GM23338 (cell line): ENCODE measurements at regions not wholly inside any gene's neighbourhood (a gene's known extent, or its start where the extent isn't known, plus 50 kb on each side); places are given as distances from the start of the nearest gene placed in this dataset.

Experiments used
- ATAC-seq: fragments of 200-7000 bp; cut with Tn5 transposase; 3 replicates; pipeline ENCODE4 v1.9.1; 2020
- DNase-seq: peaks from one replicate; pipeline ENCODE4 v3.0.0-alpha.2; 2015; ENCODE audit warnings: low spot score
- H2AFZ ChIP-seq: fragments of 200-600 bp; sonication (generic); 2 replicates; pipeline ENCODE4 v1.8.0; 2016; ENCODE audit warnings: antibody characterized with exemption, mild to moderate bottlenecking, moderate library complexity
- H3F3A ChIP-seq: fragments of 200-600 bp; sonication (generic); replicated peaks from 2 replicates; pipeline ENCODE4 v1.8.0; 2017; ENCODE audit warnings: antibody characterized with exemption, mixed run types, low read depth
- H3K27ac ChIP-seq: fragments of 200-600 bp; sonication (generic); 2 replicates; pipeline ENCODE4 v1.6.1; 2016; ENCODE audit warnings: low read depth
- H3K27me3 ChIP-seq: fragments of 200-600 bp; sonication (generic); 2 replicates; pipeline ENCODE4 v1.8.0; 2016; ENCODE audit warnings: mild to moderate bottlenecking, mixed run types, moderate library complexity; ENCODE audit not compliant: insufficient read depth
- H3K36me3 ChIP-seq: fragments of 200-600 bp; sonication (generic); 2 replicates; pipeline ENCODE4 v1.8.0; 2016; ENCODE audit warnings: mild to moderate bottlenecking; ENCODE audit not compliant: insufficient read depth
- H3K4me1 ChIP-seq: fragments of 200-600 bp; sonication (generic); 2 replicates; pipeline ENCODE4 v1.8.0; 2016; ENCODE audit warnings: mild to moderate bottlenecking, moderate library complexity; ENCODE audit not compliant: insufficient read depth
- H3K4me2 ChIP-seq: fragments of 200-600 bp; sonication (generic); 2 replicates; pipeline ENCODE4 v1.7.1; 2017; ENCODE audit warnings: mixed run types
- H3K4me3 ChIP-seq: fragments of 200-600 bp; sonication (generic); 2 replicates; pipeline ENCODE4 v1.6.1; 2016; ENCODE audit warnings: mixed run types
- H3K79me2 ChIP-seq: fragments of 200-600 bp; sonication (generic); replicated peaks from 2 replicates; pipeline ENCODE4 v1.8.0; 2017; ENCODE audit warnings: mild to moderate bottlenecking; ENCODE audit not compliant: insufficient read depth
- H3K9me2 ChIP-seq: fragments of 200-600 bp; sonication (generic); 2 replicates; pipeline ENCODE4 v1.8.0; 2017; ENCODE audit not compliant: insufficient read depth
- H4K20me1 ChIP-seq: fragments of 200-600 bp; sonication (generic); replicated peaks from 2 replicates; pipeline ENCODE4 v1.8.0; 2017; ENCODE audit warnings: mild to moderate bottlenecking; ENCODE audit not compliant: insufficient read depth
- H3K27ac Mint-ChIP-seq: 2 replicates; pipeline ENCODE4 v1.8.0; 2020; ENCODE audit warnings: inconsistent platforms, mild to moderate bottlenecking, moderate library complexity, mixed read lengths
- H3K27me3 Mint-ChIP-seq: 3 replicates; pipeline ENCODE4 v1.8.0; 2022; ENCODE audit warnings: low read depth, mild to moderate bottlenecking, moderate library complexity, mixed read lengths, inconsistent platforms; ENCODE audit not compliant: insufficient read depth, poor library complexity
- H3K36me3 Mint-ChIP-seq: 3 replicates; pipeline ENCODE4 v1.8.0; 2021; ENCODE audit warnings: low read depth, mild to moderate bottlenecking, inconsistent platforms, moderate library complexity, mixed read lengths
- H3K4me1 Mint-ChIP-seq: 3 replicates; pipeline ENCODE4 v1.8.0; 2020; ENCODE audit warnings: mild to moderate bottlenecking, inconsistent platforms, mixed read lengths
- H3K4me3 Mint-ChIP-seq: 3 replicates; pipeline ENCODE4 v1.8.0; 2021; ENCODE audit warnings: moderate library complexity, mild to moderate bottlenecking, inconsistent platforms, mixed read lengths
- H3K9me3 Mint-ChIP-seq: 3 replicates; pipeline ENCODE4 v1.8.0; 2020; ENCODE audit warnings: moderate library complexity, mild to moderate bottlenecking, inconsistent platforms, mixed read lengths
- CREB1 ChIP-seq: fragments of 250-450 bp; sonication (Bioruptor Pico); IDR thresholded peaks from 2 replicates; pipeline ENCODE4 v1.5.0; 2020; ENCODE audit warnings: low read depth, mild to moderate bottlenecking, moderate library complexity
- CTCF ChIP-seq, 2 experiments: fragments of 200-600 bp in 1 of 2; sonication (generic) in 1 of 2; conservative IDR thresholded peaks; 2 replicates each; pipeline versions ENCODE4 v1.5.1 to v1.6.1; 2016 to 2017; ENCODE audit warnings: antibody characterized with exemption in 2 of 2, low read depth in 2 of 2, mild to moderate bottlenecking in 2 of 2, moderate library complexity in 1 of 2
- ETS1 ChIP-seq: IDR thresholded peaks from 2 replicates; pipeline ENCODE4 v1.6.1; 2016; ENCODE audit warnings: antibody characterized with exemption
- EZH2 ChIP-seq: fragments of 200-600 bp; sonication (generic); IDR thresholded peaks from one replicate; pipeline ENCODE4 v1.8.0; 2017; ENCODE audit warnings: antibody characterized with exemption, mild to moderate bottlenecking, low read depth; ENCODE audit not compliant: unreplicated experiment
- EZH2phosphoT487 ChIP-seq: fragments of 200-600 bp; sonication (generic); IDR thresholded peaks from one replicate; pipeline ENCODE4 v1.8.1; 2018; ENCODE audit warnings: antibody characterized with exemption; ENCODE audit not compliant: unreplicated experiment
- JUNB ChIP-seq: IDR thresholded peaks from one replicate; pipeline ENCODE4 v1.6.1; 2016; ENCODE audit warnings: antibody characterized with exemption; ENCODE audit not compliant: unreplicated experiment
- NANOG ChIP-seq: IDR thresholded peaks from 2 replicates; pipeline ENCODE4 v1.6.1; 2016; ENCODE audit warnings: antibody characterized with exemption, borderline replicate concordance
- POLR2AphosphoS5 ChIP-seq: IDR thresholded peaks from 2 replicates; pipeline ENCODE4 v1.6.1; 2016; ENCODE audit warnings: antibody characterized with exemption, low read depth
- STAT1 ChIP-seq: IDR thresholded peaks from one replicate; pipeline ENCODE4 v1.6.1; 2016; ENCODE audit warnings: antibody characterized with exemption; ENCODE audit not compliant: unreplicated experiment
- ZNF114 ChIP-seq: fragments of 250-450 bp; sonication (Bioruptor Pico); IDR thresholded peaks from 2 replicates; pipeline ENCODE4 v1.5.0; 2020; ENCODE audit warnings: mild to moderate bottlenecking, moderate library complexity
- ZNF331 ChIP-seq: fragments of 250-450 bp; sonication (Bioruptor Pico); IDR thresholded peaks from 2 replicates; pipeline ENCODE4 v1.5.0; 2020; ENCODE audit warnings: low read depth, mild to moderate bottlenecking, moderate library complexity
- ZNF462 ChIP-seq: fragments of 250-450 bp; sonication (Bioruptor Pico); IDR thresholded peaks from 2 replicates; pipeline ENCODE4 v1.5.0; 2020; ENCODE audit warnings: mild to moderate bottlenecking, moderate library complexity
- TF ChIP-seq, protein P1 (sequence below): IDR thresholded peaks from one replicate; pipeline ENCODE4 v1.6.1; 2018; ENCODE audit warnings: antibody characterized with exemption; ENCODE audit not compliant: unreplicated experiment

- H3K36me3 ChIP-seq, result no peaks in the 10 kb centered on the region
- H3K4me1 Mint-ChIP-seq, result peaks cover 4% of the 10 kb centered on the region; the same call in 1 of the 3 replicates
Measured at GRCh38 chr1:115425442-115425841, 87.4 kb upstream of the NGF start.

More at GRCh38 chr1:115425442-115425841, 87.4 kb upstream of the NGF start:
- Histone ChIP-seq H4K20me1 (no peaks in the 10 kb centered on the region), H3K4me2 (no peak overlapping the region), H3K4me3 (no peak overlapping the region), H3K4me1 (no peaks in the 10 kb centered on the region), H3K79me2 (no peaks in the 10 kb centered on the region), H3F3A (no peaks in the 10 kb centered on the region), H3K9me2 (peaks cover 18% of the 10 kb centered on the region; the same call in 1 of the 2 replicates), H3K27me3 (no peaks in the 10 kb centered on the region), H2AFZ (no peak overlapping the region), H3K27ac (no peak overlapping the region)
- DNase-seq, result no peak
- no peaks in the 10 kb centered on the region for H3K36me3 Mint-ChIP-seq
- no peak for ATAC-seq
- H3K27me3 Mint-ChIP-seq, result no peaks in the 10 kb centered on the region
- no peak overlapping the region for H3K4me3 Mint-ChIP-seq
- H3K9me3 Mint-ChIP-seq, result no peaks in the 10 kb centered on the region
- no peak overlapping the region for H3K27ac Mint-ChIP-seq
- TF ChIP-seq NANOG (no peak), ZNF331 (CRISPR knock-in tag) (no peak), POLR2AphosphoS5 (no peak), ETS1 (no peak), EZH2phosphoT487 (no peak), CREB1 (no peak), ZNF462 (no peak), EZH2 (no peak), STAT1 (no peak), JUNB (no peak), CTCF (conservative IDR thresholded peaks at IDR 0.05; ENCODE audit: low read depth in 2 of 2) (no peak), ZNF114 (CRISPR knock-in tag) (no peak)
- TF ChIP-seq, protein P1, sequence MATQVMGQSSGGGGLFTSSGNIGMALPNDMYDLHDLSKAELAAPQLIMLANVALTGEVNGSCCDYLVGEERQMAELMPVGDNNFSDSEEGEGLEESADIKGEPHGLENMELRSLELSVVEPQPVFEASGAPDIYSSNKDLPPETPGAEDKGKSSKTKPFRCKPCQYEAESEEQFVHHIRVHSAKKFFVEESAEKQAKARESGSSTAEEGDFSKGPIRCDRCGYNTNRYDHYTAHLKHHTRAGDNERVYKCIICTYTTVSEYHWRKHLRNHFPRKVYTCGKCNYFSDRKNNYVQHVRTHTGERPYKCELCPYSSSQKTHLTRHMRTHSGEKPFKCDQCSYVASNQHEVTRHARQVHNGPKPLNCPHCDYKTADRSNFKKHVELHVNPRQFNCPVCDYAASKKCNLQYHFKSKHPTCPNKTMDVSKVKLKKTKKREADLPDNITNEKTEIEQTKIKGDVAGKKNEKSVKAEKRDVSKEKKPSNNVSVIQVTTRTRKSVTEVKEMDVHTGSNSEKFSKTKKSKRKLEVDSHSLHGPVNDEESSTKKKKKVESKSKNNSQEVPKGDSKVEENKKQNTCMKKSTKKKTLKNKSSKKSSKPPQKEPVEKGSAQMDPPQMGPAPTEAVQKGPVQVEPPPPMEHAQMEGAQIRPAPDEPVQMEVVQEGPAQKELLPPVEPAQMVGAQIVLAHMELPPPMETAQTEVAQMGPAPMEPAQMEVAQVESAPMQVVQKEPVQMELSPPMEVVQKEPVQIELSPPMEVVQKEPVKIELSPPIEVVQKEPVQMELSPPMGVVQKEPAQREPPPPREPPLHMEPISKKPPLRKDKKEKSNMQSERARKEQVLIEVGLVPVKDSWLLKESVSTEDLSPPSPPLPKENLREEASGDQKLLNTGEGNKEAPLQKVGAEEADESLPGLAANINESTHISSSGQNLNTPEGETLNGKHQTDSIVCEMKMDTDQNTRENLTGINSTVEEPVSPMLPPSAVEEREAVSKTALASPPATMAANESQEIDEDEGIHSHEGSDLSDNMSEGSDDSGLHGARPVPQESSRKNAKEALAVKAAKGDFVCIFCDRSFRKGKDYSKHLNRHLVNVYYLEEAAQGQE, result no peak
